ENCODE measurements at regions not wholly inside any gene's neighbourhood (a gene's known extent, or its start where the extent isn't known, plus 50 kb on each side); places are given as distances from the start of the nearest gene placed in this dataset.

GRCh38 chr13:82720986-82721385 is 1161.3 kb downstream of the SLITRK1 start:
- Histone ChIP-seq H3K4me1 (no peaks in the 10 kb centered on the region), H3K36me3 (no peaks in the 10 kb centered on the region), H3K9me3 (peaks cover 0 to 3% (median 0%) of the 10 kb centered on the region in 4 donors), H3K4me3 (no peak overlapping the region), H3K27me3 (no peaks in the 10 kb centered on the region), H3K27ac (no peak overlapping the region)
- 52 to 70% methylated on average over 2 of the region's 2 CpGs for WGBS, 2 donors
- intact Hi-C loops (cut with DNase I): no loop called here
- DNase-seq: no peak
- TF ChIP-seq POLR2A (IDR thresholded peaks at IDR 0.05) (no peak), POLR2AphosphoS5 (IDR thresholded peaks at IDR 0.05) (no peak), CTCF (IDR thresholded peaks at IDR 0.05) (no peak), EP300 (IDR thresholded peaks at IDR 0.05) (no peak)

- Histone ChIP-seq H3K27me3 (no peaks in the 10 kb centered on the region), H3K4me1 (no peaks in the 10 kb centered on the region), H3K36me3 (no peaks in the 10 kb centered on the region), H3K27ac (no peak overlapping the region), H3K9me3 (peaks cover 0 to 3% (median 0%) of the 10 kb centered on the region in 4 donors), H3K4me3 (no peak overlapping the region)
- intact Hi-C loops (cut with DNase I): no loop called here
- no peak for DNase-seq
- TF ChIP-seq EP300 (IDR thresholded peaks at IDR 0.05): no peak
- TF ChIP-seq POLR2A (IDR thresholded peaks at IDR 0.05): no peak
- no peak for TF ChIP-seq POLR2AphosphoS5 (IDR thresholded peaks at IDR 0.05)
- TF ChIP-seq CTCF (IDR thresholded peaks at IDR 0.05): no peak
- WGBS, 2 donors: 56 to 90% methylated on average over 1 of the region's 1 CpG
These were observed 1162.3 kb downstream of the SLITRK1 start for GRCh38 chr13:82719987-82720386.

GRCh38 chr13:82717249-82717648 is 1165.0 kb downstream of the SLITRK1 start:
- TF ChIP-seq POLR2AphosphoS5 (IDR thresholded peaks at IDR 0.05) (no peak), CTCF (IDR thresholded peaks at IDR 0.05) (no peak), EP300 (IDR thresholded peaks at IDR 0.05) (no peak), POLR2A (IDR thresholded peaks at IDR 0.05) (no peak)
- no peak for DNase-seq
- Histone ChIP-seq H3K27me3 (no peaks in the 10 kb centered on the region), H3K4me3 (no peak overlapping the region), H3K36me3 (no peaks in the 10 kb centered on the region), H3K9me3 (peaks cover 0 to 3% (median 0%) of the 10 kb centered on the region in 4 donors), H3K4me1 (no peaks in the 10 kb centered on the region), H3K27ac (no peak overlapping the region)
- intact Hi-C loops (cut with DNase I): no loop called here
- 70 to 81% methylated on average over 2 of the region's 2 CpGs for WGBS, 2 donors

- intact Hi-C loops (cut with DNase I): no loop called here
- TF ChIP-seq EP300 (IDR thresholded peaks at IDR 0.05) (no peak), POLR2AphosphoS5 (IDR thresholded peaks at IDR 0.05) (no peak), CTCF (IDR thresholded peaks at IDR 0.05) (no peak), POLR2A (IDR thresholded peaks at IDR 0.05) (no peak)
- no peaks in the 10 kb centered on the region for H3K4me1 ChIP-seq
- H3K4me3 ChIP-seq: no peak overlapping the region
- 66 to 81% methylated on average over 3 of the region's 3 CpGs for WGBS, 2 donors
- DNase-seq: no peak
- no peaks in the 10 kb centered on the region for H3K27me3 ChIP-seq
- no peaks in the 10 kb centered on the region for H3K9me3 ChIP-seq
- no peak overlapping the region for H3K27ac ChIP-seq
- H3K36me3 ChIP-seq: no peaks in the 10 kb centered on the region
These were observed 1168.4 kb downstream of the SLITRK1 start for GRCh38 chr13:82713687-82714405.

- Histone ChIP-seq H3K27me3 (no peaks in the 10 kb centered on the region), H3K4me1 (no peaks in the 10 kb centered on the region), H3K9me3 (no peaks in the 10 kb centered on the region), H3K4me3 (no peak overlapping the region), H3K36me3 (no peaks in the 10 kb centered on the region), H3K27ac (no peak overlapping the region)
- TF ChIP-seq EP300 (IDR thresholded peaks at IDR 0.05) (no peak), POLR2A (IDR thresholded peaks at IDR 0.05) (no peak), CTCF (IDR thresholded peaks at IDR 0.05) (no peak), POLR2AphosphoS5 (IDR thresholded peaks at IDR 0.05) (no peak)
- intact Hi-C loops (cut with DNase I): no loop called here
- WGBS, 2 donors: 79 to 88% methylated on average over 1 of the region's 1 CpG
- DNase-seq: no peak
These were observed 1179.8 kb downstream of the SLITRK1 start for GRCh38 chr13:82702513-82702912.

Measured in sigmoid colon (tissue), 6 donors.